ENCODE measurements at regions not wholly inside any gene's neighbourhood (a gene's known extent, or its start where the extent isn't known, plus 50 kb on each side); places are given as distances from the start of the nearest gene placed in this dataset.

GRCh38 chr11:122279194-122279593 lies 163.2 kb upstream of the BLID start (continued):
- no peak for TF ChIP-seq TAF1 (conservative IDR thresholded peaks at IDR 0.05)

GRCh38 chr11:122277493-122277892 lies 161.5 kb upstream of the BLID start:
- no peak for TF ChIP-seq FOXA1 (IDR thresholded peaks at IDR 0.05)
- TF ChIP-seq HNF4G (IDR thresholded peaks at IDR 0.05): no peak
- TF ChIP-seq RXRA (IDR thresholded peaks at IDR 0.05): no peak
- TF ChIP-seq CTCF (IDR thresholded peaks at IDR 0.05; ENCODE audit: low read depth, low read length, missing input control): no peak
- no peak for TF ChIP-seq YY1 (IDR thresholded peaks at IDR 0.05)
- TF ChIP-seq TAF1 (conservative IDR thresholded peaks at IDR 0.05): no peak
- TF ChIP-seq FOXA2 (IDR thresholded peaks at IDR 0.05): no peak
- TF ChIP-seq MAX (IDR thresholded peaks at IDR 0.05): no peak
- TF ChIP-seq GABPA (IDR thresholded peaks at IDR 0.05 in 1 of 2, conservative IDR thresholded peaks at IDR 0.05 in 1 of 2): no peak
- no peak for TF ChIP-seq REST (IDR thresholded peaks at IDR 0.05)
- TF ChIP-seq RAD21 (IDR thresholded peaks at IDR 0.05): no peak
- no peak for TF ChIP-seq EGR1 (IDR thresholded peaks at IDR 0.05; ENCODE audit: low read depth in 2 of 2)
- no peak for TF ChIP-seq HNF4A (conservative IDR thresholded peaks at IDR 0.05)
- no peak for TF ChIP-seq JUND (IDR thresholded peaks at IDR 0.05)
- no peak for TF ChIP-seq ZBTB33 (IDR thresholded peaks at IDR 0.05)
- no peak for TF ChIP-seq SP1 (IDR thresholded peaks at IDR 0.05)
- no peak overlapping the region for H3K9ac ChIP-seq (ENCODE audit: low read depth in 1 of 2, low read length in 2 of 2)
- WGBS: 76% methylated on average over 4 of the region's 4 CpGs
- no peaks in the 10 kb centered on the region for H3K4me1 ChIP-seq (ENCODE audit: control insufficient read depth in 4 of 4, insufficient read depth in 4 of 4, low read length in 3 of 4)
- no peak overlapping the region for H3K4me3 ChIP-seq (ENCODE audit: low read depth in 1 of 3, low read length in 3 of 3)
- H3K9me3 ChIP-seq (ENCODE audit: control insufficient read depth in 4 of 4, low read length in 3 of 4): no peaks in the 10 kb centered on the region
- H3K27ac ChIP-seq (ENCODE audit: low read depth in 1 of 2, low read length in 2 of 2): no peak overlapping the region
- H3K27me3 ChIP-seq (ENCODE audit: control insufficient read depth in 4 of 4, insufficient read depth in 4 of 4, low read length in 3 of 4): no peaks in the 10 kb centered on the region
- peaks cover 0 to 6% (median 0%) of the 10 kb centered on the region in 4 donors for H3K36me3 ChIP-seq (ENCODE audit: control insufficient read depth in 4 of 4, insufficient read depth in 3 of 4, low read depth in 1 of 4, low read length in 3 of 4)
- no peak for DNase-seq (ENCODE audit: low spot score)
